Testis (tissue), 2 donors: ENCODE measurements at regions not wholly inside any gene's neighbourhood (a gene's known extent, or its start where the extent isn't known, plus 50 kb on each side); places are given as distances from the start of the nearest gene placed in this dataset.

ENCODE experiments used
- DNase-seq: peaks from one replicate; pipeline ENCODE4 v3.0.0-alpha.2; 2019
- H3K27ac ChIP-seq, 2 donors: fragments of 200-600 bp; sonication (generic); one replicate each; pipeline ENCODE4 v1.5.1; 2019
- H3K27me3 ChIP-seq: fragments of 200-600 bp; sonication (generic); one replicate; pipeline ENCODE4 v1.5.1; 2019
- H3K36me3 ChIP-seq: fragments of 200-600 bp; sonication (generic); one replicate; pipeline ENCODE4 v1.5.1; 2017; ENCODE audit warnings: low read depth; ENCODE audit errors: missing control alignments
- H3K4me1 ChIP-seq: fragments of 200-600 bp; sonication (generic); one replicate; pipeline ENCODE4 v1.5.1; 2019
- H3K4me3 ChIP-seq, 2 donors: fragments of 200-600 bp; sonication (generic); one replicate each; pipeline ENCODE4 v1.5.1; 2017 to 2019
- H3K9me3 ChIP-seq: fragments of 200-600 bp; sonication (generic); one replicate; pipeline ENCODE4 v1.5.1; 2017
- CTCF ChIP-seq, 3 experiments: fragments of 450-650 bp in 2 of 3; fragments of 200-600 bp in 1 of 3; sonication (generic) in 1 of 3; IDR thresholded peaks; one replicate each; pipeline ENCODE4 v1.5.1; 2016 to 2019; ENCODE audit warnings: antibody characterized with exemption in 3 of 3, mild to moderate bottlenecking in 2 of 3, moderate library complexity in 1 of 3
- POLR2A ChIP-seq: fragments of 450-650 bp; IDR thresholded peaks from one replicate; pipeline ENCODE4 v1.6.1; 2017; ENCODE audit warnings: antibody characterized with exemption, mild to moderate bottlenecking, moderate library complexity
- WGBS, 2 donors: methylation state at CpG; one replicate each; pipeline ENCODE4 v1.1.5; 2018; 5-methylcytosine and 5-hydroxymethylcytosine counted together
- intact Hi-C: fragments of 100-400 bp; cut with DNase I; formaldehyde crosslinking; loops from one replicate; pipeline ENCODE4 v1.15.1; 2023; ENCODE audit warnings: low total_unique reads

GRCh38 chr18:54030434-54030833, 194.0 kb downstream of the MBD2 start:
- DNase-seq: no peak
- intact Hi-C loops: no loop called here
- no peaks in the 10 kb centered on the region for H3K27me3 ChIP-seq
- TF ChIP-seq CTCF (IDR thresholded peaks at IDR 0.05) (no peak), POLR2A (no peak)
- H3K9me3 ChIP-seq: no peaks in the 10 kb centered on the region
- H3K4me1 ChIP-seq: no peaks in the 10 kb centered on the region
- H3K36me3 ChIP-seq: no peaks in the 10 kb centered on the region
- WGBS, 2 donors: 84 to 91% methylated on average over 2 of the region's 2 CpGs
- no peak overlapping the region for H3K4me3 ChIP-seq
- H3K27ac ChIP-seq: no peak overlapping the region

- no peak for DNase-seq
- Histone ChIP-seq H3K9me3 (no peaks in the 10 kb centered on the region), H3K27ac (no peak overlapping the region), H3K36me3 (no peaks in the 10 kb centered on the region), H3K4me1 (no peaks in the 10 kb centered on the region), H3K27me3 (no peaks in the 10 kb centered on the region), H3K4me3 (no peak overlapping the region)
- TF ChIP-seq CTCF (IDR thresholded peaks at IDR 0.05) (no peak), POLR2A (no peak)
- intact Hi-C loops: no loop called here
- 82 to 92% methylated on average over 4 of the region's 4 CpGs for WGBS, 2 donors
Observed at GRCh38 chr18:54023471-54023870, 201.0 kb downstream of the MBD2 start.

DNA sequence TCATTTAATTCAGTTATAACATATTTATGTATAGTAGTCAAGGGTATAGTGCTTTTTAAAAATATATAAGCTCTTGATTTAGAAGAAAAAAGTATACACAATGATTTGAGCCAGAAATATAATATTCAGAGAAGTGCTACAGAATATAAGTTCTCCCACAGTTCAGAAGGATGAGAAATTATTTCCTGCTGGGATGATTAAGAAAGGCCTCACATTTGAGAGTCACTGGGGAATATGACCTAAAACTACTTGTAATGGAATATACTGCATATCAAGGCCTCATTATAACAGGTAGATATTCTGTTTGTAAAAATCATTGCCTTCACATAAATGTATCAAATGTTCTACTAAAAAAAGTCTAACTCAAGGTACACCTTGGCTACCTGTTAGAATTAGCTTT, 203.5 kb downstream of the MBD2 start:
- no peak for TF ChIP-seq CTCF (IDR thresholded peaks at IDR 0.05)
- TF ChIP-seq POLR2A: no peak
- H3K36me3 ChIP-seq: no peaks in the 10 kb centered on the region
- H3K4me1 ChIP-seq: no peaks in the 10 kb centered on the region
- no peak overlapping the region for H3K27ac ChIP-seq
- no peaks in the 10 kb centered on the region for H3K9me3 ChIP-seq
- no peaks in the 10 kb centered on the region for H3K27me3 ChIP-seq
- H3K4me3 ChIP-seq: no peak overlapping the region
- intact Hi-C loops: no loop called here
- DNase-seq: no peak

DNA sequence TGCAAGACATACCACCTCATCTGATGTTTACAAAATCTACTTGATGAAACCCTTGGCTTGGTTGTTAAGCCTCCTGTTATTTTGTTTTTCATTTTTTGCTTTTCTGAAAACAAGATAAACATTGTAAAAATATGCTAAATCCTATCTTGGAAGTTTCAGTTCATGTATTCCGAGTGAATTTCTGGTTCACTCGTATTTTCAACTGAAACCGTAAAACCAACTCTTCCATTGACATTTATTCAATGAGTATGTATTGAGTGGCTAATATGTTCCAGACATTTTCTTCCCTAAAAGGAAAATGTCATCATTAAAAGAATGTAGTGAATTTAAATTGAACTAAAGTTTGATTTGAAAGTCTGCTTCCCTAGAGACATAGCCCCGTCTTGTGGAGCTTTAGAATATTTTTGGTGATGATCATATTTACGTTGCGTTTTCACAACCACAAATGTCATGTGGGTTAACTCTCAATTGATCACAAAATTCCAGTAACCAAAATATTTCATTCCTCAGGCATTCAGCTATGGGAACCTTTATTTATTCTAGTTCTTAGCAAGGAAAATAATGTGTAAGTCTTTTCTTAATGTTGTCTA, 204.2 kb downstream of the MBD2 start:
- no peak overlapping the region for H3K4me3 ChIP-seq
- 74 to 76% methylated on average over 6 of the region's 6 CpGs for WGBS, 2 donors
- intact Hi-C loops: no loop called here
- TF ChIP-seq CTCF (IDR thresholded peaks at IDR 0.05): no peak
- no peak for DNase-seq
- no peaks in the 10 kb centered on the region for H3K9me3 ChIP-seq
- H3K4me1 ChIP-seq: no peaks in the 10 kb centered on the region
- no peak overlapping the region for H3K27ac ChIP-seq
- no peaks in the 10 kb centered on the region for H3K27me3 ChIP-seq
- H3K36me3 ChIP-seq: no peaks in the 10 kb centered on the region

- H3K9me3 ChIP-seq: no peaks in the 10 kb centered on the region
- no peaks in the 10 kb centered on the region for H3K4me1 ChIP-seq
- intact Hi-C loops: no loop called here
- no peak for DNase-seq
- no peaks in the 10 kb centered on the region for H3K36me3 ChIP-seq
- no peak overlapping the region for H3K4me3 ChIP-seq
- whole genome bisulfite sequencing, 2 donors: 78 to 82% methylated on average over 3 of the region's 3 CpGs
- no peak overlapping the region for H3K27ac ChIP-seq
- no peak for TF ChIP-seq POLR2A
- TF ChIP-seq CTCF (IDR thresholded peaks at IDR 0.05): no peak
- H3K27me3 ChIP-seq: no peaks in the 10 kb centered on the region
Observed at GRCh38 chr18:54019641-54020040, 204.8 kb downstream of the MBD2 start.
